Rectal smooth muscle tissue (tissue), 1 donor: ENCODE measurements at regions not wholly inside any gene's neighbourhood (a gene's known extent, or its start where the extent isn't known, plus 50 kb on each side); places are given as distances from the start of the nearest gene placed in this dataset.

Experiments
- H3K27ac ChIP-seq: one replicate; pipeline ENCODE4 v1.7.0; 2013; ENCODE audit warnings: low read depth, low read length, inconsistent platforms
- H3K27me3 ChIP-seq: one replicate; pipeline ENCODE4 v1.7.0; 2013; ENCODE audit warnings: low read length; ENCODE audit not compliant: control insufficient read depth, insufficient read depth
- H3K36me3 ChIP-seq: one replicate; pipeline ENCODE4 v1.7.0; 2013; ENCODE audit warnings: low read length; ENCODE audit not compliant: control insufficient read depth, insufficient read depth
- H3K4me1 ChIP-seq: one replicate; pipeline ENCODE4 v1.7.0; 2013; ENCODE audit warnings: low read length; ENCODE audit not compliant: control insufficient read depth, insufficient read depth
- H3K4me3 ChIP-seq: one replicate; pipeline ENCODE4 v1.7.0; 2013; ENCODE audit warnings: low read length
- H3K9ac ChIP-seq: one replicate; pipeline ENCODE4 v1.7.0; 2013; ENCODE audit warnings: low read length

- Histone ChIP-seq H3K4me3 (no peak overlapping the region), H3K9ac (no peak overlapping the region), H3K4me1 (no peaks in the 10 kb centered on the region), H3K27ac (no peak overlapping the region), H3K36me3 (no peaks in the 10 kb centered on the region), H3K27me3 (no peaks in the 10 kb centered on the region)
Observed at GRCh38 chr18:37997695-37998094, 432.1 kb upstream of the CELF4 start.

GRCh38 chr18:37987901-37988300, 422.3 kb upstream of the CELF4 start:
- Histone ChIP-seq H3K4me1 (no peaks in the 10 kb centered on the region), H3K9ac (no peak overlapping the region), H3K27ac (no peak overlapping the region), H3K36me3 (no peaks in the 10 kb centered on the region), H3K4me3 (no peak overlapping the region), H3K27me3 (no peaks in the 10 kb centered on the region)

GRCh38 chr18:37986665-37987064, 421.1 kb upstream of the CELF4 start:
- no peak overlapping the region for H3K4me3 ChIP-seq
- H3K27me3 ChIP-seq = no peaks in the 10 kb centered on the region
- no peaks in the 10 kb centered on the region for H3K36me3 ChIP-seq
- H3K27ac ChIP-seq = no peak overlapping the region
- H3K9ac ChIP-seq = no peak overlapping the region
- H3K4me1 ChIP-seq = no peaks in the 10 kb centered on the region

- H3K27me3 ChIP-seq = no peaks in the 10 kb centered on the region
- H3K27ac ChIP-seq = no peak overlapping the region
- no peak overlapping the region for H3K4me3 ChIP-seq
- H3K4me1 ChIP-seq = no peaks in the 10 kb centered on the region
- H3K9ac ChIP-seq = no peak overlapping the region
- H3K36me3 ChIP-seq = no peaks in the 10 kb centered on the region
Observed at GRCh38 chr18:37985126-37985525, 419.5 kb upstream of the CELF4 start.

GRCh38 chr18:37980556-37980955, 415.0 kb upstream of the CELF4 start:
- H3K36me3 ChIP-seq = no peaks in the 10 kb centered on the region
- H3K4me1 ChIP-seq = no peaks in the 10 kb centered on the region
- no peak overlapping the region for H3K27ac ChIP-seq
- no peak overlapping the region for H3K9ac ChIP-seq
- H3K27me3 ChIP-seq = no peaks in the 10 kb centered on the region
- H3K4me3 ChIP-seq = no peak overlapping the region

- no peak overlapping the region for H3K27ac ChIP-seq
- H3K36me3 ChIP-seq = no peaks in the 10 kb centered on the region
- no peak overlapping the region for H3K9ac ChIP-seq
Observed at GRCh38 chr18:37975446-37975845, 409.8 kb upstream of the CELF4 start.

GRCh38 chr18:37967261-37967660, 401.7 kb upstream of the CELF4 start:
- no peak overlapping the region for H3K9ac ChIP-seq
- H3K27me3 ChIP-seq = no peaks in the 10 kb centered on the region
- H3K4me1 ChIP-seq = no peaks in the 10 kb centered on the region
- no peak overlapping the region for H3K27ac ChIP-seq
- H3K36me3 ChIP-seq = no peaks in the 10 kb centered on the region
- no peak overlapping the region for H3K4me3 ChIP-seq

More at GRCh38 chr18:37975446-37975845, 409.8 kb upstream of the CELF4 start:
- Histone ChIP-seq H3K4me1 (no peaks in the 10 kb centered on the region), H3K27me3 (no peaks in the 10 kb centered on the region), H3K4me3 (no peak overlapping the region)

GRCh38 chr18:37965572-37965970, 400.0 kb upstream of the CELF4 start:
- no peak overlapping the region for H3K27ac ChIP-seq
- no peaks in the 10 kb centered on the region for H3K4me1 ChIP-seq
- no peak overlapping the region for H3K4me3 ChIP-seq
- no peak overlapping the region for H3K9ac ChIP-seq
- H3K36me3 ChIP-seq = no peaks in the 10 kb centered on the region
- no peaks in the 10 kb centered on the region for H3K27me3 ChIP-seq

- Histone ChIP-seq H3K4me3 (no peak overlapping the region), H3K9ac (no peak overlapping the region), H3K27ac (no peak overlapping the region), H3K4me1 (no peaks in the 10 kb centered on the region), H3K27me3 (no peaks in the 10 kb centered on the region), H3K36me3 (no peaks in the 10 kb centered on the region)
Observed at GRCh38 chr18:37964885-37965571, 399.4 kb upstream of the CELF4 start.

- no peaks in the 10 kb centered on the region for H3K36me3 ChIP-seq
- H3K4me1 ChIP-seq = no peaks in the 10 kb centered on the region
- no peak overlapping the region for H3K9ac ChIP-seq
- no peak overlapping the region for H3K27ac ChIP-seq
- H3K27me3 ChIP-seq = no peaks in the 10 kb centered on the region
- no peak overlapping the region for H3K4me3 ChIP-seq
Observed at GRCh38 chr18:37963837-37964236, 398.2 kb upstream of the CELF4 start.

GRCh38 chr18:37962316-37962966, 396.8 kb upstream of the CELF4 start:
- Histone ChIP-seq H3K27ac (no peak overlapping the region), H3K4me3 (no peak overlapping the region), H3K4me1 (no peaks in the 10 kb centered on the region), H3K27me3 (no peaks in the 10 kb centered on the region), H3K9ac (no peak overlapping the region), H3K36me3 (no peaks in the 10 kb centered on the region)

- Histone ChIP-seq H3K27me3 (no peaks in the 10 kb centered on the region), H3K36me3 (no peaks in the 10 kb centered on the region), H3K4me1 (no peaks in the 10 kb centered on the region), H3K4me3 (no peak overlapping the region), H3K9ac (no peak overlapping the region), H3K27ac (no peak overlapping the region)
Observed at GRCh38 chr18:37958499-37958898, 392.9 kb upstream of the CELF4 start.

- Histone ChIP-seq H3K27me3 (no peaks in the 10 kb centered on the region), H3K9ac (no peak overlapping the region), H3K4me1 (no peaks in the 10 kb centered on the region), H3K27ac (no peak overlapping the region), H3K36me3 (no peaks in the 10 kb centered on the region), H3K4me3 (no peak overlapping the region)
Observed at GRCh38 chr18:37956902-37957301, 391.3 kb upstream of the CELF4 start.
